ENCODE measurements at regions not wholly inside any gene's neighbourhood (a gene's known extent, or its start where the extent isn't known, plus 50 kb on each side); places are given as distances from the start of the nearest gene placed in this dataset.

- Histone ChIP-seq H2AFZ (ENCODE audit: low read depth) (no peak overlapping the region), H3K4me1 (ENCODE audit: control insufficient read depth in 1 of 2, insufficient read depth in 2 of 2, low read depth in 1 of 2, low read length in 1 of 2) (peaks cover 10 to 16% of the 10 kb centered on the region in 2 experiments; a peak in 3 of 4 replicates), H3K4me2 (0 out of 2 replicates have a peak overlapping the region, but pooled peaks have one; percentile 18), H3K4me3 (ENCODE audit: low read depth in 2 of 2, low read length in 1 of 2) (no peak overlapping the region), H3K9ac (no peak overlapping the region), H3F3A (replicated peaks; ENCODE audit: insufficient read depth) (peaks cover 4% of the 10 kb centered on the region), H4K20me1 (ENCODE audit: insufficient read depth) (no peaks in the 10 kb centered on the region), H3K27ac (ENCODE audit: low read depth in 2 of 2, low read length in 1 of 2) (peak overlapping the region; percentile 20 to 65; a peak in 3 of 4 replicates), H3K27me3 (ENCODE audit: insufficient read depth) (no peaks in the 10 kb centered on the region), H3K9me2 (no peaks in the 10 kb centered on the region), H3K9me3 (no peaks in the 10 kb centered on the region), H3K79me2 (ENCODE audit: insufficient read depth) (no peaks in the 10 kb centered on the region; the same call in 1 of the 2 replicates), H3K36me3 (replicated peaks in 1 of 2; ENCODE audit: control insufficient read depth in 1 of 2, insufficient read depth in 2 of 2, low read length in 1 of 2) (peaks cover 0 to 5% of the 10 kb centered on the region in 2 experiments)
- 56% methylated on average over 1 of the region's 1 CpG for WGBS (ENCODE audit: low lambda C conversion rate)
- POLR2A ChIA-PET, result interaction anchor here (0.7 to 1.0 kb wide), 3 partner anchors 26 to 377 kb away, joined by 3 read pairs; no protein-coding TSS in a partner anchor
- DNase-seq, result no peak
- peak; percentile 37 for TF ChIP-seq PBX3 (IDR thresholded peaks at IDR 0.05)
- no peak for TF ChIP-seq RFX5 (IDR thresholded peaks at IDR 0.05; ENCODE audit: low read length)
- CTCF ChIA-PET, result interaction anchor here (1.1 to 1.8 kb wide), 2 partner anchors 10 to 103 kb away, joined by 3 read pairs; no protein-coding TSS in a partner anchor
Measured at GRCh38 chr6:21971541-21971940, 325.3 kb downstream of the PRL start.

- H3F3A ChIP-seq (replicated peaks; ENCODE audit: insufficient read depth), result peaks cover 4% of the 10 kb centered on the region
- peaks cover 7 to 16% of the 10 kb centered on the region in 2 experiments; a peak in 2 of 4 replicates for H3K4me1 ChIP-seq (ENCODE audit: control insufficient read depth in 1 of 2, insufficient read depth in 2 of 2, low read depth in 1 of 2, low read length in 1 of 2)
- ChIA-PET POLR2A (interaction anchor here (1.0 kb wide), 1 partner anchor 25 kb away, joined by 3 read pairs; no protein-coding TSS in a partner anchor), CTCF (no interaction called here)
- H3K79me2 ChIP-seq (ENCODE audit: insufficient read depth), result no peaks in the 10 kb centered on the region; the same call in 1 of the 2 replicates
- TF ChIP-seq PBX3 (IDR thresholded peaks at IDR 0.05) (no peak), CTCF (IDR thresholded peaks at IDR 0.05) (no peak), FOSL2 (IDR thresholded peaks at IDR 0.05; ENCODE audit: borderline replicate concordance, low read depth) (no peak), NRF1 (IDR thresholded peaks at IDR 0.05; ENCODE audit: low read depth, low read length) (no peak), SIN3A (IDR thresholded peaks at IDR 0.05; ENCODE audit: borderline replicate concordance, low read depth, low read length) (no peak), NFIC (IDR thresholded peaks at IDR 0.05; ENCODE audit: borderline replicate concordance) (no peak), FOXM1 (IDR thresholded peaks at IDR 0.05; ENCODE audit: low read depth) (no peak), EP300 (IDR thresholded peaks at IDR 0.05; ENCODE audit: borderline replicate concordance in 1 of 2, low read depth in 1 of 2, low read length in 1 of 2) (no peak), GABPA (IDR thresholded peaks at IDR 0.05; ENCODE audit: low read depth) (no peak), JUND (IDR thresholded peaks at IDR 0.05) (no peak), USF1 (IDR thresholded peaks at IDR 0.05; ENCODE audit: borderline replicate concordance, low read depth) (no peak), POLR2AphosphoS5 (IDR thresholded peaks at IDR 0.05; ENCODE audit: low read depth, low read length) (no peak)
- TF ChIP-seq, protein P1, sequence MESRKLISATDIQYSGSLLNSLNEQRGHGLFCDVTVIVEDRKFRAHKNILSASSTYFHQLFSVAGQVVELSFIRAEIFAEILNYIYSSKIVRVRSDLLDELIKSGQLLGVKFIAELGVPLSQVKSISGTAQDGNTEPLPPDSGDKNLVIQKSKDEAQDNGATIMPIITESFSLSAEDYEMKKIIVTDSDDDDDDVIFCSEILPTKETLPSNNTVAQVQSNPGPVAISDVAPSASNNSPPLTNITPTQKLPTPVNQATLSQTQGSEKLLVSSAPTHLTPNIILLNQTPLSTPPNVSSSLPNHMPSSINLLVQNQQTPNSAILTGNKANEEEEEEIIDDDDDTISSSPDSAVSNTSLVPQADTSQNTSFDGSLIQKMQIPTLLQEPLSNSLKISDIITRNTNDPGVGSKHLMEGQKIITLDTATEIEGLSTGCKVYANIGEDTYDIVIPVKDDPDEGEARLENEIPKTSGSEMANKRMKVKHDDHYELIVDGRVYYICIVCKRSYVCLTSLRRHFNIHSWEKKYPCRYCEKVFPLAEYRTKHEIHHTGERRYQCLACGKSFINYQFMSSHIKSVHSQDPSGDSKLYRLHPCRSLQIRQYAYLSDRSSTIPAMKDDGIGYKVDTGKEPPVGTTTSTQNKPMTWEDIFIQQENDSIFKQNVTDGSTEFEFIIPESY (IDR thresholded peaks at IDR 0.05; ENCODE audit: borderline replicate concordance, low read depth), result no peak
- TF ChIP-seq, protein P2, sequence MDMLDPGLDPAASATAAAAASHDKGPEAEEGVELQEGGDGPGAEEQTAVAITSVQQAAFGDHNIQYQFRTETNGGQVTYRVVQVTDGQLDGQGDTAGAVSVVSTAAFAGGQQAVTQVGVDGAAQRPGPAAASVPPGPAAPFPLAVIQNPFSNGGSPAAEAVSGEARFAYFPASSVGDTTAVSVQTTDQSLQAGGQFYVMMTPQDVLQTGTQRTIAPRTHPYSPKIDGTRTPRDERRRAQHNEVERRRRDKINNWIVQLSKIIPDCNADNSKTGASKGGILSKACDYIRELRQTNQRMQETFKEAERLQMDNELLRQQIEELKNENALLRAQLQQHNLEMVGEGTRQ (IDR thresholded peaks at IDR 0.05; ENCODE audit: borderline replicate concordance, low read depth, low read length), result no peak
- 96% methylated on average over 5 of the region's 5 CpGs for WGBS (ENCODE audit: low lambda C conversion rate)
- H3K9me2 ChIP-seq, result no peaks in the 10 kb centered on the region
- H3K4me2 ChIP-seq, result no peak overlapping the region
- DNase-seq, result no peak
- no peak overlapping the region for H3K9ac ChIP-seq
- H3K9me3 ChIP-seq, result no peaks in the 10 kb centered on the region
- peaks cover 0 to 5% of the 10 kb centered on the region in 2 experiments for H3K36me3 ChIP-seq (replicated peaks in 1 of 2; ENCODE audit: control insufficient read depth in 1 of 2, insufficient read depth in 2 of 2, low read length in 1 of 2)
- no peak overlapping the region for H3K4me3 ChIP-seq (ENCODE audit: low read depth in 2 of 2, low read length in 1 of 2)
- no peaks in the 10 kb centered on the region for H3K27me3 ChIP-seq (ENCODE audit: insufficient read depth)
- H4K20me1 ChIP-seq (ENCODE audit: insufficient read depth), result no peaks in the 10 kb centered on the region
- no peak overlapping the region for H3K27ac ChIP-seq (ENCODE audit: low read depth in 2 of 2, low read length in 1 of 2)
- H2AFZ ChIP-seq (ENCODE audit: low read depth), result no peak overlapping the region
Measured at GRCh38 chr6:21972516-21972915, 324.3 kb downstream of the PRL start.
